ENCODE measurements at regions not wholly inside any gene's neighbourhood (a gene's known extent, or its start where the extent isn't known, plus 50 kb on each side); places are given as distances from the start of the nearest gene placed in this dataset.

DNA sequence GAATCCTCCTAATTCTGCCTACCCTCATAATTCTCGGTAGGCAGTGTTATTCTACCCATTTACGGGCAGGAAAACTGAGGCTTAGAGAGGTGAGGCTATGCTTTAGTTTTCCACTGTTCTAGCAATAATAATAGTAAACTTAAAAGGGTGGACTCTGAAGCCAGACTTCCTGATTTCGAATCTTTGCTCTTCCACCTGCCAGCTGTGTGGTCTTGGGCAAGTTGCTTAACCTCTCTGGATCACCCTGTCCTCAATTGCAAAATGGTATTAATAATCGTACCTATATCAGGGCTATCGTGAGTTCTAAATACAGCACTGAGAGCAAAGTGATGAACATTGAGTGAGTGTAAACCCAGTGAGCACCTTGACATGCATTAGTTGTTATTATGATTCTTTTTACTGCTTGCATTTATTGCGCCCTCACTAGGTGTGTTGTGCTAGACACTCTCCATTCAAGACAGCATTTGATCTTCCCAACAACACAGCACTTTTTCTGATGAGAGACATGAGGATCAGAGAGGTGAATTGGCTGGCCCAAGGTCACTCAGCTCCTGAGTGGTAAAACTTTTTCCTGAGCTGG is 102.3 kb upstream of the CSF3R start:
- no peak for TF ChIP-seq ARNTL (CRISPR knock-in tag; IDR thresholded peaks at IDR 0.05; ENCODE audit: borderline replicate concordance, low read depth)
- no peak for TF ChIP-seq RARB (CRISPR knock-in tag; IDR thresholded peaks at IDR 0.05)
- TF ChIP-seq GLIS3 (CRISPR knock-in tag; IDR thresholded peaks at IDR 0.05): no peak
- TF ChIP-seq SNAI2 (CRISPR knock-in tag; IDR thresholded peaks at IDR 0.05): no peak
- TF ChIP-seq ISL1 (CRISPR knock-in tag; IDR thresholded peaks at IDR 0.05): no peak

DNA sequence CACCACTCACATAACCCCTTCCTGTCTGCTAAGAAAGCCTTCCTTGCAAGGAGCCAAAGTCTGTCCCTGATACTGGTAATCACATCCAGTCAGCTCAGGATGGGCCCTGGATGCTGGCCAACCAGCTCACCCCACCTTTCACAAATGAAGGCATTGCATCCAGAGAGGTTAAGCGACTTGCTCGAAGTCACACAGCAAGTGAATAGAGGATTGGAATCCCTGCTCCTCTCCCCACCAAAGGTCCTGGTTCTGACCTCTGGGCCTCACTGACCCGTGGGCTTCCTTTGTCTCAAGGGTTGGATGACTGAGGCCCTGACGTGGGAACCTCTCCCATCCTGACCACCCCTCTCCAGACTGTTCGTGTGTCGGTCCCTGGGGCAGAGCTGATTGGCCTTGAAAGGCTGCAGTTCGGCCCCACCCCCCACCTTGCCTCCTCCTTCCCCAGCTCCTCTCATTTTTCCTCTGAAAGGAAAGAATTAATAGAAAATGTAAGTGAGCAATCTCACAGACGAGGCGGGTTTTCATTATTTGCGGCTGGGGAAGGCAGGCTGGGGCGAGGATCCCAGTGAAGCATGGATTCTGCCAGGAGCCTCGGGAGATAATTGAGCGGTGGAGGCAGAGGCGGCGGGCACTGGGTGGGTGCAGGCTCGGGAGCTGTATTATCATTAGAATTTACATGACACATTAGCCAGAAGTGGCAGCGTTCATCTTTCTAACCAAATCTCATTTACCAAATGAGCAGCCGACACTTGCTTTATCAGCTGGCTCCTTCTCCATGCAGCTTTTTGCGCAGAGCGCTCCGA is 101.5 kb upstream of the CSF3R start:
- no peak for TF ChIP-seq ISL1 (CRISPR knock-in tag; IDR thresholded peaks at IDR 0.05)
- TF ChIP-seq, protein P1, sequence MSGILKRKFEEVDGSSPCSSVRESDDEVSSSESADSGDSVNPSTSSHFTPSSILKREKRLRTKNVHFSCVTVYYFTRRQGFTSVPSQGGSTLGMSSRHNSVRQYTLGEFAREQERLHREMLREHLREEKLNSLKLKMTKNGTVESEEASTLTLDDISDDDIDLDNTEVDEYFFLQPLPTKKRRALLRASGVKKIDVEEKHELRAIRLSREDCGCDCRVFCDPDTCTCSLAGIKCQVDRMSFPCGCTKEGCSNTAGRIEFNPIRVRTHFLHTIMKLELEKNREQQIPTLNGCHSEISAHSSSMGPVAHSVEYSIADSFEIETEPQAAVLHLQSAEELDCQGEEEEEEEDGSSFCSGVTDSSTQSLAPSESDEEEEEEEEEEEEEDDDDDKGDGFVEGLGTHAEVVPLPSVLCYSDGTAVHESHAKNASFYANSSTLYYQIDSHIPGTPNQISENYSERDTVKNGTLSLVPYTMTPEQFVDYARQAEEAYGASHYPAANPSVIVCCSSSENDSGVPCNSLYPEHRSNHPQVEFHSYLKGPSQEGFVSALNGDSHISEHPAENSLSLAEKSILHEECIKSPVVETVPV (CRISPR knock-in tag; IDR thresholded peaks at IDR 0.05): no peak
- TF ChIP-seq ZFP30 (CRISPR knock-in tag; IDR thresholded peaks at IDR 0.05): no peak
- ATAC-seq: no peak

More for the DNA sequence above, 102.3 kb upstream of the CSF3R start:
- ATAC-seq: no peak

DNA sequence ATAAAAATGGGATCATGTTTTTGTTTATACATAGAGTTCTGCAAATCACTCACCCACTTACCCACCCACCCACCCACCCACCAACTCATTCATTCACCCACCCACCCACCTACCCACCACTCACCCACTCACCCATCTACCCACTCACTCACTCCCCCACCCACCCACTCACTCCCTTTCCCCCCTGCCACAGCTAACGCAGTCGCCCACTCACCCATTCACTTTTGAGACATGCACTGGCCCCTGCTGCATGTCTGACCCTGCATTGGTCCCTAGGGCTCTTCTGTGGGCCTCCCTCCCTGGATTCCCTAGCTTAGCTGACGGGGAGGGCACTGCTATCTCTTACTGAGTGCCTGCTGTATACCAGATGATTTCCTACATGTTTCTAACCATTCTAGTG is 100.4 kb upstream of the CSF3R start:
- no peak for ATAC-seq
- no peak for TF ChIP-seq TCF4 (CRISPR knock-in tag; IDR thresholded peaks at IDR 0.05; ENCODE audit: borderline replicate concordance)
- TF ChIP-seq ESRRG (CRISPR knock-in tag; IDR thresholded peaks at IDR 0.05): no peak

DNA sequence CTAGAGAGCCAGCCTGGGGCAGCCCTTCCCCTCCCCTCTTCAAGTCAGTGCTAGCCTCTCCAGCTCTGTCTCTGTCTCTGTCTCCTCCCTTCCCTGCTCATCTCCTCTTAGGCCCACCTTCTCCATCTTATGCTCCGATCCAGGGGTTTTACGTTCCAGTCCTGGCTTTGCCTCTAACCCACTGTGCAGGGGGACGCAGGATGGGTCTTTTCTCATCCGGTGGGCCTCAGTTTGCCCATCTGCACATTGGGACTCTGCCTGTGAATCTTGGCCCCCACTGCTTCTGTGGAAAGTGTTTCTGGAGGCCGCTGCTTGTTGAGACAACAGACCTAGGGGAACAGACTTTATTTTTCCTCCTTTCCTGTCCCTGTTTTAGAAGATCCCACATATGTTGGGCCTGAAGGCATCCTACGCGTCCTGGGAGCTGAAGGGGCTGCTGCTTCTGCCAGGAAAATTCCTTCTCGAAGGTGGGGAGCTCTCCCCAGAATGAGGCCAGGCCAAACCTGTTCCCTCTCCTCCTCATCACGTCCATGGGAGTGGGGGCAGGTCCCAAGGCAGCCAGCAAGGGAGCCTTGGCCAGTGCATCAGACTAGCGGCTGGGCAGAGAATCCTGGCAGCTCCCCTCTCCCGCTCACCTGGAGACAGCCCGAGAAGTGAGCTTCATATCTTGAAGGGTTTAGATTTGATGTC is 99.5 kb upstream of the CSF3R start:
- TF ChIP-seq ISL1 (CRISPR knock-in tag; IDR thresholded peaks at IDR 0.05) (no peak), PPARA (CRISPR knock-in tag; IDR thresholded peaks at IDR 0.05; ENCODE audit: borderline replicate concordance) (no peak)
- ATAC-seq: no peak

DNA sequence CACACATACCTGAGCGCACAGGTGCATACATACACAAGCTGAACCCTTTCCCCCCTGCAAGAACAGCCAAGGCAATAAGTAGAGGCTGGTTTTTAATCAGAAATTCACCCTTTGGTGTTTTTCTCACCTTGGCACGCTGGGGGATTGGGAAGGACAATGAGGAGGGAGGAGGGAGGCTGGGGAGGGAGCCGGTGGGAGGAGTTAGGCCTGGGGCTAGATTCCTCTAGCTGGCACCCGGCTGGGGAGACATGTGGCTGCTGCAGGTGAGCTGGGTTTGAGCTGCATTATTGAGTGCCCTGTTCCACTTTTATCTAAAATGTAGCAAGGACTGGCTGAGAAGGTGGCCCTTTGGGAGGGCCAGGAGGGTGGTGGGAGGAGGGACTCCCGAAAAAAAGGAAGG is 97.8 kb upstream of the CSF3R start:
- TF ChIP-seq CSDC2 (CRISPR knock-in tag; IDR thresholded peaks at IDR 0.05) (no peak), SNAI2 (CRISPR knock-in tag; IDR thresholded peaks at IDR 0.05) (no peak)
- no peak for ATAC-seq

DNA sequence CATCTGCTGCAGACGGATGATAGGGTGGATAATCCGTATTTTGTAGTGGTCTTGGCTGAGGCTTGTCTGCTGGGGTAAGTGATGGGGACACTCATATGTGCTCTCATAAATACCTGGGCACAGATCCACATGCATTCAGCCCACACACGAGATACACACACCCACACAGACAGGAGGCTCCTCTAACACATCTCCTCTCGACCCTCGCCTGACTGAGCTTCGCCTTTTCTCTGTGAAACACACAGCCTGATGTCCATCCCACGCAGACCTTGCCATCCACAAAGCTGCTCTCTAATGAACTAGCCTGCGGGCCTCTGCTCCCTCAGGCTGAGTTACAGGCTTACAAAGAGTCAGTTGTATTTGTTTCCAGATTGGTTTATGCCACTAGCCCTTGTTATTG is 96.3 kb upstream of the CSF3R start:
- no peak for ATAC-seq
- no peak for TF ChIP-seq ARNTL (CRISPR knock-in tag; IDR thresholded peaks at IDR 0.05; ENCODE audit: borderline replicate concordance, low read depth)
- no peak for TF ChIP-seq ZNF70 (CRISPR knock-in tag; IDR thresholded peaks at IDR 0.05)
- TF ChIP-seq, protein P2, sequence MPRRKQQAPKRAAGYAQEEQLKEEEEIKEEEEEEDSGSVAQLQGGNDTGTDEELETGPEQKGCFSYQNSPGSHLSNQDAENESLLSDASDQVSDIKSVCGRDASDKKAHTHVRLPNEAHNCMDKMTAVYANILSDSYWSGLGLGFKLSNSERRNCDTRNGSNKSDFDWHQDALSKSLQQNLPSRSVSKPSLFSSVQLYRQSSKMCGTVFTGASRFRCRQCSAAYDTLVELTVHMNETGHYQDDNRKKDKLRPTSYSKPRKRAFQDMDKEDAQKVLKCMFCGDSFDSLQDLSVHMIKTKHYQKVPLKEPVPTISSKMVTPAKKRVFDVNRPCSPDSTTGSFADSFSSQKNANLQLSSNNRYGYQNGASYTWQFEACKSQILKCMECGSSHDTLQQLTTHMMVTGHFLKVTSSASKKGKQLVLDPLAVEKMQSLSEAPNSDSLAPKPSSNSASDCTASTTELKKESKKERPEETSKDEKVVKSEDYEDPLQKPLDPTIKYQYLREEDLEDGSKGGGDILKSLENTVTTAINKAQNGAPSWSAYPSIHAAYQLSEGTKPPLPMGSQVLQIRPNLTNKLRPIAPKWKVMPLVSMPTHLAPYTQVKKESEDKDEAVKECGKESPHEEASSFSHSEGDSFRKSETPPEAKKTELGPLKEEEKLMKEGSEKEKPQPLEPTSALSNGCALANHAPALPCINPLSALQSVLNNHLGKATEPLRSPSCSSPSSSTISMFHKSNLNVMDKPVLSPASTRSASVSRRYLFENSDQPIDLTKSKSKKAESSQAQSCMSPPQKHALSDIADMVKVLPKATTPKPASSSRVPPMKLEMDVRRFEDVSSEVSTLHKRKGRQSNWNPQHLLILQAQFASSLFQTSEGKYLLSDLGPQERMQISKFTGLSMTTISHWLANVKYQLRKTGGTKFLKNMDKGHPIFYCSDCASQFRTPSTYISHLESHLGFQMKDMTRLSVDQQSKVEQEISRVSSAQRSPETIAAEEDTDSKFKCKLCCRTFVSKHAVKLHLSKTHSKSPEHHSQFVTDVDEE (CRISPR knock-in tag; IDR thresholded peaks at IDR 0.05): no peak
- no peak for TF ChIP-seq TOX (CRISPR knock-in tag; IDR thresholded peaks at IDR 0.05; ENCODE audit: borderline replicate concordance)
- TF ChIP-seq, protein P3, sequence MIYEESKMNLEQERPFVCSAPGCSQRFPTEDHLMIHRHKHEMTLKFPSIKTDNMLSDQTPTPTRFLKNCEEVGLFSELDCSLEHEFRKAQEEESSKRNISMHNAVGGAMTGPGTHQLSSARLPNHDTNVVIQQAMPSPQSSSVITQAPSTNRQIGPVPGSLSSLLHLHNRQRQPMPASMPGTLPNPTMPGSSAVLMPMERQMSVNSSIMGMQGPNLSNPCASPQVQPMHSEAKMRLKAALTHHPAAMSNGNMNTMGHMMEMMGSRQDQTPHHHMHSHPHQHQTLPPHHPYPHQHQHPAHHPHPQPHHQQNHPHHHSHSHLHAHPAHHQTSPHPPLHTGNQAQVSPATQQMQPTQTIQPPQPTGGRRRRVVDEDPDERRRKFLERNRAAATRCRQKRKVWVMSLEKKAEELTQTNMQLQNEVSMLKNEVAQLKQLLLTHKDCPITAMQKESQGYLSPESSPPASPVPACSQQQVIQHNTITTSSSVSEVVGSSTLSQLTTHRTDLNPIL (CRISPR knock-in tag; IDR thresholded peaks at IDR 0.05; ENCODE audit: low read depth): no peak
- TF ChIP-seq, protein P4, sequence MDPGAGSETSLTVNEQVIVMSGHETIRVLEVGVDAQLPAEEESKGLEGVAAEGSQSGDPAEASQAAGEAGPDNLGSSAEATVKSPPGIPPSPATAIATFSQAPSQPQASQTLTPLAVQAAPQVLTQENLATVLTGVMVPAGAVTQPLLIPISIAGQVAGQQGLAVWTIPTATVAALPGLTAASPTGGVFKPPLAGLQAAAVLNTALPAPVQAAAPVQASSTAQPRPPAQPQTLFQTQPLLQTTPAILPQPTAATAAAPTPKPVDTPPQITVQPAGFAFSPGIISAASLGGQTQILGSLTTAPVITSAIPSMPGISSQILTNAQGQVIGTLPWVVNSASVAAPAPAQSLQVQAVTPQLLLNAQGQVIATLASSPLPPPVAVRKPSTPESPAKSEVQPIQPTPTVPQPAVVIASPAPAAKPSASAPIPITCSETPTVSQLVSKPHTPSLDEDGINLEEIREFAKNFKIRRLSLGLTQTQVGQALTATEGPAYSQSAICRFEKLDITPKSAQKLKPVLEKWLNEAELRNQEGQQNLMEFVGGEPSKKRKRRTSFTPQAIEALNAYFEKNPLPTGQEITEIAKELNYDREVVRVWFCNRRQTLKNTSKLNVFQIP (CRISPR knock-in tag; IDR thresholded peaks at IDR 0.05; ENCODE audit: borderline replicate concordance, low read depth): no peak
- TF ChIP-seq ESRRG (CRISPR knock-in tag; IDR thresholded peaks at IDR 0.05): no peak
- TF ChIP-seq ZC3H10 (CRISPR knock-in tag; IDR thresholded peaks at IDR 0.05): no peak
- no peak for TF ChIP-seq ZNF565 (CRISPR knock-in tag; conservative IDR thresholded peaks at IDR 0.05; ENCODE audit: low read depth)
- no peak for TF ChIP-seq ISL1 (CRISPR knock-in tag; IDR thresholded peaks at IDR 0.05)
- TF ChIP-seq, protein P5, sequence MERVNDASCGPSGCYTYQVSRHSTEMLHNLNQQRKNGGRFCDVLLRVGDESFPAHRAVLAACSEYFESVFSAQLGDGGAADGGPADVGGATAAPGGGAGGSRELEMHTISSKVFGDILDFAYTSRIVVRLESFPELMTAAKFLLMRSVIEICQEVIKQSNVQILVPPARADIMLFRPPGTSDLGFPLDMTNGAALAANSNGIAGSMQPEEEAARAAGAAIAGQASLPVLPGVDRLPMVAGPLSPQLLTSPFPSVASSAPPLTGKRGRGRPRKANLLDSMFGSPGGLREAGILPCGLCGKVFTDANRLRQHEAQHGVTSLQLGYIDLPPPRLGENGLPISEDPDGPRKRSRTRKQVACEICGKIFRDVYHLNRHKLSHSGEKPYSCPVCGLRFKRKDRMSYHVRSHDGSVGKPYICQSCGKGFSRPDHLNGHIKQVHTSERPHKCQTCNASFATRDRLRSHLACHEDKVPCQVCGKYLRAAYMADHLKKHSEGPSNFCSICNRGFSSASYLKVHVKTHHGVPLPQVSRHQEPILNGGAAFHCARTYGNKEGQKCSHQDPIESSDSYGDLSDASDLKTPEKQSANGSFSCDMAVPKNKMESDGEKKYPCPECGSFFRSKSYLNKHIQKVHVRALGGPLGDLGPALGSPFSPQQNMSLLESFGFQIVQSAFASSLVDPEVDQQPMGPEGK (CRISPR knock-in tag; IDR thresholded peaks at IDR 0.05; ENCODE audit: borderline replicate concordance): no peak
- TF ChIP-seq, protein P1 (CRISPR knock-in tag; IDR thresholded peaks at IDR 0.05): no peak
- no peak for TF ChIP-seq BACH2 (CRISPR knock-in tag; IDR thresholded peaks at IDR 0.05; ENCODE audit: borderline replicate concordance)
- no peak for TF ChIP-seq TCF4 (CRISPR knock-in tag; IDR thresholded peaks at IDR 0.05; ENCODE audit: borderline replicate concordance)
